Loucy (cell line): ENCODE measurements at regions not wholly inside any gene's neighbourhood (a gene's known extent, or its start where the extent isn't known, plus 50 kb on each side); places are given as distances from the start of the nearest gene placed in this dataset.

Experiments
- CTCF ChIP-seq: fragments of 200-600 bp; sonication (generic); conservative IDR thresholded peaks from 2 replicates; pipeline ENCODE4 v1.5.1; 2014; ENCODE audit warnings: mild to moderate bottlenecking, antibody characterized with exemption, low read length
- EZH2phosphoT487 ChIP-seq: fragments of 200-600 bp; IDR thresholded peaks from 2 replicates; pipeline ENCODE4 v1.6.1; 2018; ENCODE audit warnings: antibody characterized with exemption, mild to moderate bottlenecking, moderate library complexity, borderline replicate concordance

- TF ChIP-seq EZH2phosphoT487 (no peak), CTCF (no peak)
Measured at GRCh38 chr2:188077757-188078156, 213.9 kb upstream of the GULP1 start.
